HG03460 (cell line): ENCODE measurements at regions not wholly inside any gene's neighbourhood (a gene's known extent, or its start where the extent isn't known, plus 50 kb on each side); places are given as distances from the start of the nearest gene placed in this dataset.
"Not testable (repeated sequence)": the region's sequence is repeated elsewhere in the genome, so short reads cannot be mapped to it uniquely, and the experiment has no call there.

Experiments
- ATAC-seq: cut with Tn5 transposase; IDR thresholded peaks from one replicate; pipeline ENCODE4 v1.9.1; 2021; ENCODE audit not compliant: unreplicated experiment

- ATAC-seq, result no peak
These were observed 107.4 kb downstream of the UTRN start for GRCh38 chr6:144392536-144392935.

GRCh38 chr6:144394210-144394609 is 109.1 kb downstream of the UTRN start:
- no peak for ATAC-seq

- no peak for ATAC-seq
These were observed 109.9 kb downstream of the UTRN start for GRCh38 chr6:144395014-144395413.

- no peak for ATAC-seq
These were observed 110.7 kb downstream of the UTRN start for GRCh38 chr6:144395826-144396225.

- no peak for ATAC-seq
These were observed 112.0 kb downstream of the UTRN start for GRCh38 chr6:144397141-144397540.

GRCh38 chr6:144400321-144400720 is 115.2 kb downstream of the UTRN start:
- ATAC-seq, result no peak

- ATAC-seq, result no peak
These were observed 116.9 kb downstream of the UTRN start for GRCh38 chr6:144401736-144402733.

- ATAC-seq, result no peak
These were observed 117.6 kb downstream of the UTRN start for GRCh38 chr6:144402750-144403149.

- ATAC-seq, result no peak
These were observed 120.0 kb downstream of the UTRN start for GRCh38 chr6:144405163-144405562.

- ATAC-seq, result no peak
These were observed 121.7 kb downstream of the UTRN start for GRCh38 chr6:144406796-144407195.

GRCh38 chr6:144408161-144408560 is 123.0 kb downstream of the UTRN start:
- no peak for ATAC-seq

GRCh38 chr6:144410059-144410458 is 124.9 kb downstream of the UTRN start:
- ATAC-seq, result no peak

- ATAC-seq, result not testable (repeated sequence)
These were observed 125.4 kb downstream of the UTRN start for GRCh38 chr6:144410574-144410973.

- peak; percentile 81 for ATAC-seq
These were observed 126.5 kb downstream of the UTRN start for GRCh38 chr6:144411531-144412165.

- no peak for ATAC-seq
These were observed 128.3 kb downstream of the UTRN start for GRCh38 chr6:144413418-144413817.

GRCh38 chr6:144415014-144415413 is 129.9 kb downstream of the UTRN start:
- ATAC-seq, result no peak

GRCh38 chr6:144415835-144416237 is 130.7 kb downstream of the UTRN start:
- no peak for ATAC-seq

GRCh38 chr6:144416244-144416643 is 131.1 kb downstream of the UTRN start:
- ATAC-seq, result no peak

GRCh38 chr6:144416773-144417172 is 131.6 kb downstream of the UTRN start:
- no peak for ATAC-seq

GRCh38 chr6:144417681-144418080 is 132.5 kb downstream of the UTRN start:
- no peak for ATAC-seq

- ATAC-seq, result no peak
These were observed 133.9 kb downstream of the UTRN start for GRCh38 chr6:144418959-144419545.

GRCh38 chr6:144423167-144423566 is 138.0 kb downstream of the UTRN start:
- no peak for ATAC-seq
